ENCODE measurements at regions not wholly inside any gene's neighbourhood (a gene's known extent, or its start where the extent isn't known, plus 50 kb on each side); places are given as distances from the start of the nearest gene placed in this dataset.
A peak's percentile ranks its signal among the peaks of the same experiment; 100 is the strongest.

- H2BK120ac ChIP-seq (ENCODE audit: insufficient read depth, low read length, poor library complexity), result no peak overlapping the region
- WGBS (ENCODE audit: extremely low coverage, insufficient coverage, insufficient read length), result no CpG with 5 or more reads among the region's 6 CpGs
- H3K18ac ChIP-seq (ENCODE audit: low read length), result no peak overlapping the region
- no peak overlapping the region for H3K4me2 ChIP-seq (ENCODE audit: low read length)
- H4K91ac ChIP-seq (ENCODE audit: low read depth, low read length), result no peak overlapping the region
- no peak overlapping the region for H3K4ac ChIP-seq (ENCODE audit: low read depth, low read length)
- peaks cover 2% of the 10 kb centered on the region for H3K79me1 ChIP-seq (ENCODE audit: low read length)
- H3K14ac ChIP-seq (ENCODE audit: low read length), result no peak overlapping the region
- no peaks in the 10 kb centered on the region for H3K9me3 ChIP-seq (ENCODE audit: insufficient read depth, low read depth, low read length)
- no peaks in the 10 kb centered on the region for H3K27me3 ChIP-seq (ENCODE audit: insufficient read depth, low read length)
- H3K4me3 ChIP-seq (ENCODE audit: low read depth, low read length), result no peak overlapping the region
- H2BK12ac ChIP-seq (ENCODE audit: low read length), result no peak overlapping the region
- no peak overlapping the region for H2AK5ac ChIP-seq (ENCODE audit: low read length)
- H3K4me1 ChIP-seq (ENCODE audit: control insufficient read depth in 1 of 2, insufficient read depth in 2 of 2, low read length in 2 of 2), result peaks cover 2 to 3% of the 10 kb centered on the region in 2 experiments
- H4K12ac ChIP-seq (ENCODE audit: low read depth, low read length), result no peak overlapping the region
- DNase-seq, result peak; percentile 65 to 86
- H2AFZ ChIP-seq (ENCODE audit: insufficient read depth, low read length, poor library complexity), result no peak overlapping the region
- H3K79me2 ChIP-seq (ENCODE audit: control insufficient read depth, insufficient read depth, low read length, poor library complexity), result no peaks in the 10 kb centered on the region
- H4K8ac ChIP-seq (ENCODE audit: low read depth, low read length), result no peak overlapping the region
- H3K36me3 ChIP-seq (ENCODE audit: control insufficient read depth in 1 of 2, insufficient read depth in 2 of 2, low read length in 2 of 2), result no peaks in the 10 kb centered on the region
- no peak overlapping the region for H2BK5ac ChIP-seq (ENCODE audit: low read depth, low read length, poor library complexity)
- no peak overlapping the region for H3K27ac ChIP-seq (ENCODE audit: low read depth, low read length)
- no peak overlapping the region for H3K9ac ChIP-seq (ENCODE audit: low read length)
- H3K23ac ChIP-seq (ENCODE audit: low read length), result no peak overlapping the region
These were observed 454.8 kb upstream of the SOX5 start for GRCh38 chr12:24404086-24404815.

GRCh38 chr12:24400533-24400932 lies 451.1 kb upstream of the SOX5 start:
- peaks cover 2 to 3% of the 10 kb centered on the region in 2 experiments for H3K4me1 ChIP-seq (ENCODE audit: control insufficient read depth in 1 of 2, insufficient read depth in 2 of 2, low read length in 2 of 2)
- no peak overlapping the region for H4K12ac ChIP-seq (ENCODE audit: low read depth, low read length)
- H3K23ac ChIP-seq (ENCODE audit: low read length), result no peak overlapping the region
- no peak overlapping the region for H3K9ac ChIP-seq (ENCODE audit: low read length)
- no peak overlapping the region for H3K4me3 ChIP-seq (ENCODE audit: low read depth, low read length)
- WGBS (ENCODE audit: extremely low coverage, insufficient coverage, insufficient read length), result no CpG with 5 or more reads among the region's 1 CpG
- no peak overlapping the region for H3K4me2 ChIP-seq (ENCODE audit: low read length)
- H2BK120ac ChIP-seq (ENCODE audit: insufficient read depth, low read length, poor library complexity), result no peak overlapping the region
- DNase-seq, result no peak
- H3K4ac ChIP-seq (ENCODE audit: low read depth, low read length), result no peak overlapping the region
- H3K79me2 ChIP-seq (ENCODE audit: control insufficient read depth, insufficient read depth, low read length, poor library complexity), result no peaks in the 10 kb centered on the region
- H3K36me3 ChIP-seq (ENCODE audit: control insufficient read depth in 1 of 2, insufficient read depth in 2 of 2, low read length in 2 of 2), result no peaks in the 10 kb centered on the region
- no peaks in the 10 kb centered on the region for H3K79me1 ChIP-seq (ENCODE audit: low read length)
- H3K27me3 ChIP-seq (ENCODE audit: insufficient read depth, low read length), result no peaks in the 10 kb centered on the region
- H4K8ac ChIP-seq (ENCODE audit: low read depth, low read length), result no peak overlapping the region
- H2BK12ac ChIP-seq (ENCODE audit: low read length), result no peak overlapping the region
- H3K27ac ChIP-seq (ENCODE audit: low read depth, low read length), result no peak overlapping the region
- H2AK5ac ChIP-seq (ENCODE audit: low read length), result no peak overlapping the region
- H2AFZ ChIP-seq (ENCODE audit: insufficient read depth, low read length, poor library complexity), result no peak overlapping the region
- H3K18ac ChIP-seq (ENCODE audit: low read length), result no peak overlapping the region
- H3K14ac ChIP-seq (ENCODE audit: low read length), result no peak overlapping the region
- no peak overlapping the region for H2BK5ac ChIP-seq (ENCODE audit: low read depth, low read length, poor library complexity)
- H3K9me3 ChIP-seq (ENCODE audit: insufficient read depth, low read depth, low read length), result no peaks in the 10 kb centered on the region
- H4K91ac ChIP-seq (ENCODE audit: low read depth, low read length), result no peak overlapping the region

GRCh38 chr12:24398605-24399004 lies 449.1 kb upstream of the SOX5 start:
- Histone ChIP-seq H4K12ac (ENCODE audit: low read depth, low read length) (no peak overlapping the region), H2BK5ac (ENCODE audit: low read depth, low read length, poor library complexity) (no peak overlapping the region), H3K14ac (ENCODE audit: low read length) (no peak overlapping the region), H2AK5ac (ENCODE audit: low read length) (no peak overlapping the region), H3K9ac (ENCODE audit: low read length) (no peak overlapping the region), H2AFZ (ENCODE audit: insufficient read depth, low read length, poor library complexity) (no peak overlapping the region), H3K4me3 (ENCODE audit: low read depth, low read length) (no peak overlapping the region), H3K4ac (ENCODE audit: low read depth, low read length) (no peak overlapping the region), H3K27me3 (ENCODE audit: insufficient read depth, low read length) (no peaks in the 10 kb centered on the region), H2BK120ac (ENCODE audit: insufficient read depth, low read length, poor library complexity) (no peak overlapping the region), H4K8ac (ENCODE audit: low read depth, low read length) (no peak overlapping the region), H3K4me1 (ENCODE audit: control insufficient read depth in 1 of 2, insufficient read depth in 2 of 2, low read length in 2 of 2) (no peaks in the 10 kb centered on the region), H3K79me1 (ENCODE audit: low read length) (no peaks in the 10 kb centered on the region), H4K91ac (ENCODE audit: low read depth, low read length) (no peak overlapping the region), H3K27ac (ENCODE audit: low read depth, low read length) (no peak overlapping the region), H2BK12ac (ENCODE audit: low read length) (no peak overlapping the region), H3K79me2 (ENCODE audit: control insufficient read depth, insufficient read depth, low read length, poor library complexity) (no peaks in the 10 kb centered on the region), H3K4me2 (ENCODE audit: low read length) (no peak overlapping the region), H3K9me3 (ENCODE audit: insufficient read depth, low read depth, low read length) (no peaks in the 10 kb centered on the region), H3K36me3 (ENCODE audit: control insufficient read depth in 1 of 2, insufficient read depth in 2 of 2, low read length in 2 of 2) (no peaks in the 10 kb centered on the region), H3K18ac (ENCODE audit: low read length) (no peak overlapping the region), H3K23ac (ENCODE audit: low read length) (no peak overlapping the region)
- no CpG with 5 or more reads among the region's 4 CpGs for whole genome bisulfite sequencing (ENCODE audit: extremely low coverage, insufficient coverage, insufficient read length)
- no peak for DNase-seq

- no peak overlapping the region for H3K18ac ChIP-seq (ENCODE audit: low read length)
- H3K23ac ChIP-seq (ENCODE audit: low read length), result no peak overlapping the region
- no peak for DNase-seq
- no peaks in the 10 kb centered on the region for H3K27me3 ChIP-seq (ENCODE audit: insufficient read depth, low read length)
- H3K27ac ChIP-seq (ENCODE audit: low read depth, low read length), result no peak overlapping the region
- WGBS (ENCODE audit: extremely low coverage, insufficient coverage, insufficient read length), result no CpG with 5 or more reads among the region's 11 CpGs
- H2AK5ac ChIP-seq (ENCODE audit: low read length), result no peak overlapping the region
- no peak overlapping the region for H3K9ac ChIP-seq (ENCODE audit: low read length)
- H4K12ac ChIP-seq (ENCODE audit: low read depth, low read length), result no peak overlapping the region
- H2BK120ac ChIP-seq (ENCODE audit: insufficient read depth, low read length, poor library complexity), result no peak overlapping the region
- no peaks in the 10 kb centered on the region for H3K4me1 ChIP-seq (ENCODE audit: control insufficient read depth in 1 of 2, insufficient read depth in 2 of 2, low read length in 2 of 2)
- H3K4me2 ChIP-seq (ENCODE audit: low read length), result no peak overlapping the region
- no peak overlapping the region for H2AFZ ChIP-seq (ENCODE audit: insufficient read depth, low read length, poor library complexity)
- no peaks in the 10 kb centered on the region for H3K36me3 ChIP-seq (ENCODE audit: control insufficient read depth in 1 of 2, insufficient read depth in 2 of 2, low read length in 2 of 2)
- H3K4ac ChIP-seq (ENCODE audit: low read depth, low read length), result no peak overlapping the region
- H3K79me1 ChIP-seq (ENCODE audit: low read length), result no peaks in the 10 kb centered on the region
- no peak overlapping the region for H2BK12ac ChIP-seq (ENCODE audit: low read length)
- H3K9me3 ChIP-seq (ENCODE audit: insufficient read depth, low read depth, low read length), result no peaks in the 10 kb centered on the region
- H3K14ac ChIP-seq (ENCODE audit: low read length), result no peak overlapping the region
- H4K8ac ChIP-seq (ENCODE audit: low read depth, low read length), result no peak overlapping the region
- H3K79me2 ChIP-seq (ENCODE audit: control insufficient read depth, insufficient read depth, low read length, poor library complexity), result no peaks in the 10 kb centered on the region
- H4K91ac ChIP-seq (ENCODE audit: low read depth, low read length), result no peak overlapping the region
- no peak overlapping the region for H2BK5ac ChIP-seq (ENCODE audit: low read depth, low read length, poor library complexity)
- no peak overlapping the region for H3K4me3 ChIP-seq (ENCODE audit: low read depth, low read length)
These were observed 446.8 kb upstream of the SOX5 start for GRCh38 chr12:24396224-24396623.

Data from trophoblast cell (in vitro differentiated cells and primary cell).